HG03135 (cell line): ENCODE measurements at regions not wholly inside any gene's neighbourhood (a gene's known extent, or its start where the extent isn't known, plus 50 kb on each side); places are given as distances from the start of the nearest gene placed in this dataset.

Experiments
- ATAC-seq: cut with Tn5 transposase; IDR thresholded peaks from one replicate; pipeline ENCODE4 v1.9.1; 2021; ENCODE audit warnings: mild to moderate bottlenecking, moderate library complexity; ENCODE audit not compliant: unreplicated experiment

DNA sequence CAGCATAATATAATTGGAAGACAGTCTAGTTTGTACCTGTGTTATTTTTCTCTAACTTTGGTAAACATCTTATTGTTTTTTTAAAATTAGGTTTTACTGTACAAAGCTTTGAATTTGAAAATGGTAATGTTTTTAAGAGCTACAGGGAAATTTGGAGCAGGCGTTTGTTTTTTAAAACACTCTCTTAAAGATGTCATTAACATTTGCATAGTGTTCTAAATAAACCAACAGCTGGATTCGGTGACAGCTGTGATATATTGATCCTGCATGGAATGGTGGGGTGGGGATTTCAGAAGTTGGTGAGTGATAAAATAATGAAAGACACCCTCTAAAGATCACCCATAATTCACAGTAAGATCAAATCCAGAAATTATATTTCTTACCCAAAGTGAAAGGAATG is 97.9 kb upstream of the PRL start:
- ATAC-seq, result no peak

GRCh38 chr6:22399693-22400092 is 102.9 kb upstream of the PRL start:
- ATAC-seq, result no peak

DNA sequence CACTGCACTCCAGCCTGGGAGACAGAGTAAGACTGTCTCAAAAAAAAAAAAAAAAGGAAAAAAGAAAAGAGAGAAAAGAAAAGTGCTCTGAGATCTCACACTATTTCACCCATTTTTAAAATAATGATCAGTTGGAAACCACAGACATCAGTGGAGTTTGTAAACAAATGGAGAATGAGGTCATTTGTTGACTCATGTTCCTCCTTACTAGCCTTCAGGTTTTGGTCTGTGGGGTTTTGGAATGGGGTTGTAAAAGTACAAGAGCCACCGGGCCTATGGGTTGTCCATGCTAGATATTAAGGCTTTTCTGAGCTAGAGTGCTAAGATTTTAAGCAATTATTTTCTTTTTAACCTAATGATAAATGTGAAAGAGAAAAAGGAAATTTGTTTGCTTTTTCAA is 104.4 kb upstream of the PRL start:
- no peak for ATAC-seq

DNA sequence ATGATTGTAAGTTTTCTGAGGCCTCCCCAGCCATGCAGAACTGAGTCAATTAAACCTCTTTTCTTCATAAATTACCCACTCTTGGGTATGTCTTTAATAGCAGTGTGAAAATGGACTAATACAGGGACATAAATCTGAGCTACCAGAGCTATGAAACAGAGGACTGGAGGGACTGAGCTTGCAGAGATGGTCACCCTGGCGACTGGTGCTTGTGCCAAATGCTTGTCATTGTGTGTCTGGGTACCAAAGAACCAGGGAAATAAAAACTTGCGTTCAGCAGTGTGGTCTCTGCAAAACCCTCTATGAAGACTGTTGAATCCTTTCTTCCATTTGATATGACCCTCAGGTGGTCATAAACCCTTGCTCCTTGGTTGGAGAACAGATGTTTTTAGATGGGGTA is 105.1 kb upstream of the PRL start:
- no peak for ATAC-seq

DNA sequence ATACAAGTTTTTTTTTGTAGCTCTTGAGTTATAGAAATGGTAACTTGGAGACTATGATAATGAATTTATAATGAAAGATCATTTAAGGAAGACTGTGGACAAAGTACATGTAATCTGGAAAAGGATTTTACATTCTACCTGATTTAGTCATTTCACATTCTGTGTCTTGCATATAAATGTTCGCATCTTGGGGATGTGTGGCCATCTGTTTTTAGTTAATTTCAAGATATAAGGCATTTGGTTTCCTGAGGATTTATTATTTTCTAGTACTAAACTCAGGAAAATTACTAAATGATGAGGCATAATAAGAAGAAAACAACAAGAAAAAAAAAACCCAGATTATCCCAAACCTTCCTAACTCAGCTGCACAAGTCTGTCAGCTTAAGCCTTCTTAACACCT is 112.7 kb upstream of the PRL start:
- ATAC-seq, result no peak

DNA sequence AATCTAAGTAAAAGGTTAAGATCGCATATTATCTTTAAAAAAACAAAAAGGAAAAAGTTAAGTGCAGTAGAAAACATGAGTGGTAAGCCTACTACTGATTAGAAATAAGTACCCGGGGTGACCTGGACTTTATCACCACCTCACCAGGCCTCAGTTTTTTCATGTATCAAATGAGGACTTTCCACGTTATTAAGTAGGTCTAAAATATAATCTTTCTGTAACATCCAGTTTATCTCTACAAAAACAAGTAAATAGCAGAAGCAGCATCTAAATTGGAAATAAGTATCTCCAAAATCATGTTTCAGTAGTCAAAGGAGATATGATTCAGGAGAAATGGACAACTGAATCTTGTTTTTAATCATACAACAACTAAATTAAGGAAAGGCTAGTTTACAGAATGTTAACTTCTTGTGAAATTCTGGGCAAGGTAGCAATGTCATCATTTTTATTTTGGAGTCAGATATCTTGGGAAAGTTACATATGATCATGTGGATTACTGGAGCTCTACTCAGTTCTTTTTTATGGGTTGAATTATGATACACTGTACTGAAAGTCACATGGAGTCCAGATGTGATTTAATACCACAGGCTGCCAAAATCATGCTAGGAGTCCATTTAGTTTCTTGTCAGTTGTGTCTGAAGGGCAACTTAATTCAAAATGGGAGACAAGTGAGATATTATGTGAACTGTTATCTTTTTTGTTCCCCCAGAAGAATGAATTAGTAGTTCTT is 114.7 kb upstream of the PRL start:
- no peak for ATAC-seq

DNA sequence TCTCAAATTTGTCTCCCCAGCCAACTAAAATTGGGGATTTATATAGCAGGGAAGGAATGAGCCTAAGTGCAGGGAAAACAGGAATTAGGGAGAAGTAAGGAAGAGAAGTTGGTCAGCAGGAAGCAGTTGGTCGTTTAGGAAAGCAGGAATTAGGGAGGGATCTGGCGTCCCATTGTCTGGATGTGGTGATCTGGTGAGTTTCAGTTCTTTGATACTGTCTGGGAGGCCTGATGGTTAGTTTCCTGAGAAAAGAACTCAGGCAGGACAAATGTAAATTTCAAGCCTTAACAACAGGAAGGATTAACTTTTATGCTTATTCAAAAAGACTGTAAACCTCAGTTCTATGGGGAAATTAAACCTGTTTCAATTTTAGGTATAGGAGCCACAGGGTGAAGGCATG is 116.2 kb upstream of the PRL start:
- no peak for ATAC-seq

GRCh38 chr6:22413681-22414311 is 117.0 kb upstream of the PRL start:
- no peak for ATAC-seq

DNA sequence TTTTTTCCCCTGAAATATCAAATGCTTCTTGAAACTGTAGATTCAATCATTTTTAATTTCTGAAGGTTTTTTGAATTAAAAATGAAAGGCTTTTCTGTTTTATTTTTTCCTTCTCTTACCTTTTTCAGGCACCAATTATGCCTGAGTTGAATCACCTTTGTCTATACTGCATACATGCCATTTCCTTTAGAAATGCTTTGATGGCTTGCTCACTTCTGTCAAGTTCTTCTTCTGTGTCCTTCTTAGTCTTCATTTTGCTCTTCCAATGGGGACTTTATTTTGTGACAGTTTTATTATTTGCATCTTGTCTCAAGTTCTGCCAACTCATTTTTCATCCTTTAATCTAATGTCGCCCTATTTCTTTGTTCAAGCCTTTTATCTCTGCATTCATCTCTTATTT is 121.9 kb upstream of the PRL start:
- ATAC-seq, result no peak

GRCh38 chr6:22421198-22421597 is 124.4 kb upstream of the PRL start:
- ATAC-seq, result no peak

- no peak for ATAC-seq
These were observed 127.4 kb upstream of the PRL start for GRCh38 chr6:22424196-22424595.

DNA sequence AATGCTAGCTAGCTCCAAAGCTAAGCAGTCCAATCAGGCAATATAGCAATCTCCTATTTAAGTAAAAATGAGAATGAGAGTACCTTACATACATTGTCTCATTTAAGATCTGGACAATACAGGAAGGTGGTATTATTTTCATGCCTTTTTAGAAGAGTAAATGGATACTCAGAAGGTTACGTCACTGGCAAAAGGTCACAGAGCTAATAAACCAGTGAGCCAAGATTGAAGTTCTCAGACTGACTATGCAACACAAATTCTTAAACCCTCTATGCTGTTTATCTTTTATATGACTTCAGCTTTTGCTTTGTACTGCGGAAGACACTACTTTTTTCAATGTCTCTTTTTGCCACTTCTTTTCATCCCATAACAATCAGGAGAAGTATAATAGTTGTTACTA is 135.2 kb upstream of the PRL start:
- ATAC-seq, result no peak

DNA sequence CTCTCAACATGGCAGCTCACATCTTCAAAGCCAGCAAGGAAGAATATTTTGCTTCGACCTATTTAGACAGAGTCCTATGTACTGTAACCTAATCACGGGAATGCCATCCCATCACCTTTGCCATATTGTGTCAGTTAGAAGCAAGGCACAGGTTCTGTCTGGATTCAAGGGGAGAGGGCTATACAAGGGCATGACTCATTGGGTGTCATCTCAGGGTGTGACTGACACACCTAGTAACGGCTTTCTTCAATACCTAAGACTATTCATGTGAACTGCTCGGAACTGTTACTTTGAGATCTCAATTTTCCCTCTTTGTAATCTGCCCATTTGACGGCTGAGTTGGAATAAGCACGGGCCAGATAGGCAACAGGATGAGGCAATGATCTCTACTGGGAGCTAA is 135.6 kb upstream of the HDGFL1 start:
- ATAC-seq, result no peak

DNA sequence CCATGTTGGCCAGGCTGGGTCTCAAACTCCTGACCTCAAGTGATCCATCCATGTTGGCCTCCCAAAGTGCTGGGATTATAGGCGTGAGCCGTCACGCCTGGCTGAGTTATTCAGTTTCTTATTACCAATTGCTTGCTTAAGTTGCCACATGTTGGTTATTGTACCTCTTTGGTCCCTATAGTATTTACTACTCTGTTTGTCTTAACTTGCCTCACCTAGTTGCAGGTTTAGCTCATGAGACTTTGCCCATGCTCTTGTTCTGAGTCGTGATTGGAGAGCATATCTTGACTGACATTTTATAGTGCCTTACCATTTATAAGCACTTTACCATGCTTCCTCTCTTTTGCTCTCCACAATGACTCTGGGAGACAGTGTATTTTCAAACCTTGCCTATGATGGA is 134.2 kb upstream of the HDGFL1 start:
- no peak for ATAC-seq

DNA sequence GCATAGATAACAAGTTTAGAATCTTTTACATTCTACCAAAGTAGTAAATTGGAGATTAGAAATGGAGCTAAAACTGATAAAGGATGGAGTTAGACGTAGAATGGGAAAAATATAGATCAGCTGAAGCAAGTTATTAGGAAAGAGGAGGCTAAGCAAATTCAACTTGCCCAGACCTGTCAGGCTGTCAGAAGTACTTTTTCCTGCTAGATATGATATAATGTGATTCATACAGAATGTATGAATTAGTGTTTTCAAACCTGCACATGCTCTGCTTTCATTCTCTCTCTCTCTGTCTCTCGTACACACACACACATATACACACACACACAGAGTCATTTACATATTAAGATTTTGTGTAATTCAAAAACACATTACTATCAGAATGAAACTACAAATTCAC is 133.2 kb upstream of the HDGFL1 start:
- no peak for ATAC-seq

- no peak for ATAC-seq
These were observed 131.7 kb upstream of the HDGFL1 start for GRCh38 chr6:22437665-22438064.

GRCh38 chr6:22442826-22443225 is 126.5 kb upstream of the HDGFL1 start:
- no peak for ATAC-seq

DNA sequence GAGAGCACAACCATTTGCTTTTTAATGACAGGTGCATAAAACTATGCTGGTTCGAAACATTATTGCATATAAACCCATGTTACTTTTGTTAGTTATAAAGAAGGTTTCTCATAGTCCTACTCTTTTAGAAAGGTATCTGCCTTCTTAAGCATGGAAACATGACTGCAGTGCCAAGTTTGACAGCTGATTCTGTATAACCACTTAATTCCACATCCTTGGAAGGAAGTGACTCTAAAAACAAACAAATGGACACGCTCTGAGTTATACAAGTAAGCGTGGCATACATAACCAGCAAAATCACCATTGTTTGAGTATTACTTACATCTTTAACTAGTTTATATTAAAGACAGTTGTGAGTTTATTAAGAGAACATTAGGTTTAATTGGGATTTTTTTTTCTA is 125.0 kb upstream of the HDGFL1 start:
- no peak for ATAC-seq

DNA sequence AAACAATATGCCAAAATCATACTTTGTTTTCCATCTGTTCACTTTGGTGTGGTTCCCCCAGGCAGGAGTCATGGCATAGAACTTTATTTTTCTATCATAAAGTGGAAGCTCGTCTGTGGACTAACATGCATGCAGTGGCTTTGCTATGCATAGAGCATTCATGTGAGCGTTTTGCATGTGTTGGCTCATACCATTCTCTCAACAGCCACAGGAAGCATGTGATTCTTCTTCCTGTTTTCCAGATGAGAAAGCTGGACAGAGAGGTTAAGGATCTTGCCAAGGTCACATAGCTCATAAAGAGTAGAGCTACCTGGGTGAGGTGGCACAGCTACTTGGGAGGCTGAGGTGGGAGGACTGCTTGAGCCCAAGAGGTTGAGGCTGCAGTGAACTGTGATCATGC is 123.4 kb upstream of the HDGFL1 start:
- no peak for ATAC-seq

GRCh38 chr6:22447249-22448196 is 121.8 kb upstream of the HDGFL1 start:
- ATAC-seq, result no peak

GRCh38 chr6:22448291-22448711 is 121.1 kb upstream of the HDGFL1 start:
- ATAC-seq, result no peak

DNA sequence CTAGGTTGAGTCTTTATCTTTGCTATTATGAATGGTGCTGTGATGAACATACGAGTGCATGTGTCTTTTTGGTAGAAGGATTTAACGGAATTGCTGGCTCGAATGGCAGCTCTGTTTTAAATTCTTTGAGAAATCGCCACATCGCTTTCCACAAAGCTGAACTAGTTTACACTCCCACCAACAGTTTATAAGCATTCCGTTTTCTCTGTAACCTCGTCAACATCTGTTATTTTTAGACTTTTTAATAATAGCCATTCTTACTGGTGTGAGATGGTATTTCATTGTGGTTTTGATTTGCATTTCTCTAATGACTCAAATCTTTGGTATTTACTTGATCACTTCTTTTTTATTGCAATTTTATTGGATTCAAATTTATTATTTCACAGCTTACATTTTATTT is 117.4 kb upstream of the HDGFL1 start:
- no peak for ATAC-seq
